ENCODE measurements at regions not wholly inside any gene's neighbourhood (a gene's known extent, or its start where the extent isn't known, plus 50 kb on each side); places are given as distances from the start of the nearest gene placed in this dataset.

DNA sequence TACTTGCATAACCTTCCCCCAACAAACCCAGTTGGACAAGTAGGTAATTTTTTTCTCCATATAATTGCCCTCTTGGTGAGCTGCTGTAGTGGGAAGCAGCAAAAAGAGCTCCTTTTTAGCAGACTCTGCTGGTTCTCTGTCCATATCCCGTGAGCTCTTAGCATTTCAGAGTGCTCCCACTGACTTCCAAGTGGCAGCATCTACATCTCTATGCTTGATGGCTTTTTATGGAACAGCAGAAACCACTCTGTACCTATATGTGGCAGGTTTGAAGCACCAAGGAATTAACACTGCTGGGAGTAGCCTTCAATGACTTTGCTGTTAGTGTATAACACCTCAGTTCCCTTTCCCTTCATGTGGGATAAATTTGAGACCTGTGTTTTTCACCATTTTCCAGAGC, 168.4 kb upstream of the NHS start:
- DNase-seq (ENCODE audit: low read depth): no peak

DNA sequence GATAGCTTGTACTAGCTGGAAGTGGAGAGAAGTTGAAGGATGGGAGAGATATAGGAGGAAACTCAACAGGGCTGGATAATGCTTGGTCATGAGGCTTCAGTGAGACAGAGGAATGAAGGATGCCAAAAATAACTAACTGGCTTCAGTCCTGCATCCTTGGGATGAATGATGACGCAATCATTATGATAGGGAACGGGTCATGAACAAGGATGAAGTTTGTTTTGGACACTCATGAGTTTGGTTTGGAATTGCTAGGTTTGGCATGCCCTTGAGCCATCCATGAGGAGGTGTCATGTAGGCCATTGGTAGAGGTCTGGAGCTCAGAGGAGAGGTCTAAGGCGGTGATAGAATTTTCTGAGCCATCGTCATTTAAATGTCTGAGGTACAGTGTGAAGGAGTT, 160.0 kb upstream of the NHS start:
- no peak for DNase-seq (ENCODE audit: low read depth)

DNA sequence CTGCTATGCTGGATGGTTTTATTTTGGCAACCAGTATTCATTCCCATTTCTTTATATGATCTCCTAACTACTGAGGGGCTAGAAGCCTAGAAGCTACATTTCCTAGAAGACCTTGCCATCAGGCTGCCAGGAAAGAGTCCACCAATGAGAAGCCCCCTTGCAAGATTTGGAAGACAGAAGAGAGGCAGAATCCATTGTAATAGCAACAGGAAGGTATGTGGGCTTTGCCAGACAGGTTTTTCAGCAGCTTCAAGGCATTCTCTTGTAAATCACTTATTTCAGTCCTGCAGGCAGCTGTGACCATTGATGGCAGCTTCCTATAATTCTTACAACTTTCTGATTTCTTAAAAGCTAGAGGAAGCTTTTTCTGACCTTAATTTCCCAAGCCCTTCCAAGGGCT, 148.3 kb upstream of the NHS start:
- no peak for DNase-seq (ENCODE audit: low read depth)

DNA sequence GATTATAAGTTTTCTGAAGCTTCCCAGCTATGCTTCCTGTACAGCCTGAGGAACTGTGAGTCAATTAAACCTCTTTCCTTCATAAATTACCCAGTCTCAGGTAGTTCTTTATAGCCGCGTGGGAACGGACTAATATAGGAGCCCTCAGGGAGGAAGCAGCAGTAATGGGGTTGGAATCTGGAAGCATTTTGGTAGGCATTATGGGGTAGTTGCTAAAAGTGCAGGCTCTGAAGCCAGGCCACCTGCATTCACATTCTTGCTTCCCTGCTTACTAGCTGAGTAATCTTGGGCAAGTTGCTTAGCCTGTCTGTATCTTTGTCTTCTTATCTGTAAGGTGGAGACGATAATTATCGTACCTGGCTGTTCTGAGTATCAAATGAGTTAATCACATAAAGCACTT, 137.9 kb upstream of the NHS start:
- DNase-seq (ENCODE audit: low read depth): no peak

DNA sequence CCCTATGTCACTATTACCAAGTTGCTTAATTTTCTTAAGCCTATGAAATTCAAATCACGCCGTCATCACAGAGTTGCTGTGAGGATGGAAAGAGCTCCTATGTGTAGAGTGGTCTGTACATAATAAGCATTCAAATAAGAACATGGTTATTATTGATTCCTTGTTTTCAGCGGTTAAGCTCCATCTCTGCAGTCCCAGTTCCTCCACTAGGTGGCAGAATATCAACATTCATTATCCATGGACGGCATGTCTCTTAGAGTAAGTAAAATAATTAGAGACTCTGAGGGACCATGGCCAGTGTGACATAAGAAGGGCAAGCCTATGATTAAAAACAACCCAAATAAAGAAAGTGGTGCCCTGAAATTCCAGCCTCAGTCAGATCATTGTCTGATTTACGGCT, 132.5 kb upstream of the NHS start:
- DNase-seq (ENCODE audit: low read depth): peak; percentile 33

DNA sequence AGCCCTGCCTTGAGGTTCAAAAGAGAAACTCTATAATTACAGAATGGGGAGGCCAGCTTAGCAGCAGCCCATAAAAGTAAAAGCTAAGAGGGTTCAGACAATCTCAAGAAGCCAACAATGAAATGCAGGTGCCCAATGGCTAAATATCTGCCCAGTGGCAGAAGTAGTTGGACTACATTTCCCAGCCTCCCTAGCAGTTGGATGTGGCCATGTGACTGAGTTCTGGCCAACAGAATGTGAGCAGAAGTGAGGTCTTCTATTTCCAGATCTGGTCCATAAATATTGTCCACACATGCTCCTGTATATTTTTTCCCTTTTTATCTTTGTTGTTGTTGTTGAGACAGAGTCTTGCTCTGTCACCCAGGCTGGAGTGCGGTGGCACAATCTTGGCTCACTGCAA, 127.9 kb upstream of the NHS start:
- no peak for DNase-seq (ENCODE audit: low read depth)

DNA sequence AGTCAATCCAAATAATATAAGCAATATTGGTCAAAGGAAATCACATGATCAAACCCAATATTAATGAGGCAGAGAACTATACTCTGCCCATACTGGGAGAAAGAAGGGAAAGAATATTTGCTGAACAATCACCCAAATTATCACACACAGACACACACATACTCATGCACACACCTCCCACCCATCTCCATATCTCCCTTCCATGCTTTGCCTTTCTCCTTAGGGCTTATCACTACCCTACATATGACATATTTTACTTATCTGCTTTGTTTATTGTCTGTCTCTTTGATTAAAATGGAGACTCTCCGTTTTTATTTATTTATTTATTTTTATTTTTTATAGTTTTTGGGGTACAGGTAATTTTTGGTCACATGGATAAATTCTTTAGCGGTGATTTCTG, 112.9 kb upstream of the NHS start:
- no peak for DNase-seq (ENCODE audit: low read depth)

DNA sequence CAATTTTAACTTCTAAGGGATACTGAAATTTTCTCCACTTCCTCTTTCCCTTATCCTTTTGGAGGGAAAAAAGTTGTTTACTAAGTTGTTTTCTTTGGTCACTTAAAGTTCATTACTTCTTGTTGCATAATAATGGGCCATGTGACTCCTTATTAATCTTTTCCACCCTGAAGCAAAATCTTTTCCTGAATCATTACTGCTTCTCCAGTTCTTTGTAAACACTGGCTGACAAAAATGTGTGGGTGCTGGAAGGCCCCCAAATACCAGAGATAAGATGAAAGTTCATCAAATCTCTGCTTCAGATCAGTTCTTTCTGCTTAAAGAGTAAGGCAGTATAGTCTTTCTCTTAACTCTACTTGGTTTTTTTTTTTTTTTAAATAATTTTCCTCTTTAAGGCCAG, 108.9 kb upstream of the NHS start:
- DNase-seq (ENCODE audit: low read depth): no peak

DNA sequence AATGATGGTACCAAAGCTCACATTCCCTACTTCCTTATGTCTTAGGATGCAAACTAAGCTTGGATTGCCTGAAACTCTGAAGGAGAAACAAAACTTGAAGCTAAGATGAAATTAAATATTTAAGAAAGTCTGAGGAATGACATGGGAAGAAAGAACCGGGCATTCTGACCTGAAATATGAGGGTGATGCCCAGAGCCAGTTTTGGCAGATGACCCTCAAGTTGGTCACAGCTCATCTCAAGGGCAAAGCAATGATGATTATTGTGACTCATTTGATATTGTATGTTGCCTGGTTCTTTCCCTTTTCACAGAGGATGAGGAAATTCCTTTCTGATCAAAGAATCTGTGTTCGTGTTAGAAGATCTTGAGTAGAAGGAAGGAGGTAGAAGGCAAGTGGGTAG, 96.0 kb upstream of the NHS start:
- DNase-seq (ENCODE audit: low read depth): no peak

DNA sequence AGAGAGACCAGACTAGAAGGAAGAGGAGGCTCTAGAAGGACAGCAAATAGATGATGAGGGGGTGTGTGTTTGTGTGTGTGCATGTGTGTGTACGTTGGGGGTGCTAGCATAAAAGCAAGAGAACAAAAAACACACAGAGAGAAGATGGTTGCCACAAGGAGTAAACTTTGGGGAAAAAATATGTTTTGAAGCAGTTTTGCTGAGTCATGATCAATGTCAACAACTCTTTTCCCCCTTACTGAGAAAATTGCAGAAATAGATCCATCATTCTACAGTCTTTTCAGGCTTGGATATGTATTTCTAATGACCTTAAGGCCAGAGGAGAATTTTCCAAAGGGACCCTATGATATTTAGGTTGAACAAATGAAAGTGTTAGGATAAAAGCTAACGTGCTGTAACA, 89.0 kb upstream of the NHS start:
- DNase-seq (ENCODE audit: low read depth): no peak

DNA sequence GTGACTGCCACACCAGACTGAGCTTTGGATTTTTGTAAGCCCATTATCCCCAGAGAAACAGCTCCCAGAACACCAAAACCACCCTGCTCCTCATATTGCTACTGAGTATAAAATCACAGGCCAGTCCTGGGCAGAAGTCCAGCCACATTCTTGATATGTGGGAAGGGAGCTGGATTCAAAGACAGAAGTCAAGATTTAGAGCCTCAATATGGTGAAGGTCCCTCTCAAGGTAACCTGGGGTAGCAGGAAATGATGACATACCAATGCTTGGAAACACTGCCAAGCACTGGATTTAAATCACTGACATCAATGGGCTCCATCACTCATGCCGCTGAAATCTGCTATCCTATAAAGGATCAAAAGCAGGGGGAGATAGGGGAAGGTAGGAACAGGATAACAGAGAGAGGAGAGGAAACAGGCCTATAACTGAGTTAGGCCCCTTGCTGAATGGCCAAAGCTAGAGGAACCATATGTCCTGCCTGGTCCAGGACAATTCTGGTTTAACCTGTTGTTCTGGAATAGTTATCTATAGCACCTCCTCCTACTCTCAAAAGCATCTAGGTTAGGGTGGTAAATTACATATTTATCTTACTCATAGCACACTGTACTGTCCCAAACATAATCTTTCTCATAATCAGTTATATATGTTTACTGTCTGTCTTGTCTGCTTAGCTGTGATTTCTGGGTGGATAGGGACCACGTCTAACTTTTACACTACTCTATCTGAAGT, 83.7 kb upstream of the NHS start:
- DNase-seq (ENCODE audit: low read depth): no peak

DNA sequence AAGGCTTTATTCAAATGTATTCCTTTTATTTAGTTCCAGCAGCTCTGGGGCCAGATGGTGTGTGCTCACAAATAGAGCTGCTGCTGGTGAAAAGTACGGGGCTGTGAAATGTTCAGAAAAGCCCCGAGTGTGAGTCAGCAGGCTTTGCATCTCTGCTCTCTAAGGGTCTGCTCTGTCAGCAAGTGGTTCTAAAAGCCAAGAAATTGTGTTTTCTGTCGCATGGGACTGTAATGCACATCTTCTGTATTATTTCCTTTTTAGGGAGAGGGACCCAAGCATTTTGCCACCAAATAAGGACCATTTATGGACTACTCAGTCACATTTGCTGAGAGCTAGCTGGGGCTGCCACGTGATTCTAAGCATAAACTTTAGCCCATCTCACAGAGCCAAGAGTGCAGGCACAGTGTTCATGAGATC, 82.9 kb upstream of the NHS start:
- no peak for DNase-seq (ENCODE audit: low read depth)

DNA sequence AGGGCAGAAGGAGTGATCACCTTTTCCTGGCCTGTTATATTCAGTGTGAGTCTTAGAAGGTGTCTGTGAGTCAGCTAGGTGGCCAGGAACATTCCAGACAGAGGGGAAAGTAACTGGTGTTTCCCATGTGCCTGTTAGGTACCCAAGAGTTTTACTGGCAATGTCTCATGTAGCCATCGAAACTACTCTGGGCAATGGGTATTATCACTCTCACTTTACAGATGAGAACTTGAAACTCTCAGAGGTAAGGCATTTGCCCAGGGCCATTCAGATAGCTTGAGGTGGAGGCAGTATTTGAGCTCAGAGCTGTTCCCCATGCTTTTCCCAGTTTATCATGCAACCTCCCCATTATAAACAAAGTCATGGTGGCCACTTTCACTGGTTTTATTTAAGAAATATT, 80.4 kb upstream of the NHS start:
- DNase-seq (ENCODE audit: low read depth): no peak

DNA sequence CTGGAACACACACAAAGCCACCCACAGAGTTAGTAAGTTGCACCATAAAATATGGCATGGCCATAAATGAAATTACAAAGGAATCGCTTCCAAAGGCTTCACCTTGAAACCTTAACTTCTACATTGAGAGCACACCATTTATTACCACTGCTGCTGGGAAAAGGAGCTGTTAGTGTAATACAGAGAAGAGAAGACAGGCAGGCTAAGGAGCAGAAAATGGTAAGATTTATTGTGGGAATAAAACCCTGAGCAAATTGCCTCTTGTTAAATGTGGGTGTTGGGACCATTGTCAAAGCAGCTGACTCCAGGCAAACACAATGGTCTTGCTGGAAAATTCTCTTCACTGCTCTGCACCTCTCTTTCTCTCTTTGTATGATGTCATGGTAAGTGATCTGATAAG, 79.2 kb upstream of the NHS start:
- no peak for DNase-seq (ENCODE audit: low read depth)

DNA sequence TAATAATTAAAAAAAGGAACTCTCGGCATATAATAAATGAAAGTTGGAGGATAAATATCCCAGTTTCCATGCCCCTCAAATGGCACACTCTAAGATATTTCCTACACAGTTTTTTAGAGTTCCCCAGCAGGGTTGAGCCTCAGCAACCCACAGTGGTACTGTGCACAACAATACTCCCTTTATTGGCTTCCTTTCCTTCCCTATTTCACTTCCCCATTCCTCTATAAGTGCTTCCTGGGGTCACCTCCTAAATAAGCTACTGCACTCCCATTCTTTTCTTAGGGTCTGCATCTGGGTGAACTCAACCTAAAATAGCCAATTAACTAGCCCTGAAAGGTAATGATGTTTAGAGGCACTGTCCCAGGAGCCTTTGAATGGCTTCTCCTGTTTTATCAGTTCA, 76.4 kb upstream of the NHS start:
- no peak for DNase-seq (ENCODE audit: low read depth)

DNA sequence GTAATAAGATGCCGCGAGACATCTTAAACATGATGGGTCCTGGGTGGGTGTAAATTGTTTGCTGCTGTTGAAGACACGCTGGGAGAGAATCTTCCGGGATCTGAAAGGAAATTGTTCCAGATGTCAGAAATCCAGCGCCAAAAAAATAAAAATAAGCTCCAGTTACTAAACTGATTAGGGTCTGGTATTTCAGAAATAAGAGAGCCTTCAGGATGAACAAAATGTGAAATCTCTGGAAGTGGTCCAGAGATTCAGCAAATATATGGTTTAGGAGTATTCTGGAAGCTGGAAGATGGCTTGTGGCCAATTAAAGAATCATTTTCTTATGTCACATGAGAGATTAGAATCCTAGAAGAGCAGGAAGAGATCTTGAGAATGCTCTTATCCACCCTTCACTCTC, 75.8 kb upstream of the NHS start:
- DNase-seq (ENCODE audit: low read depth): peak; percentile 4

DNA sequence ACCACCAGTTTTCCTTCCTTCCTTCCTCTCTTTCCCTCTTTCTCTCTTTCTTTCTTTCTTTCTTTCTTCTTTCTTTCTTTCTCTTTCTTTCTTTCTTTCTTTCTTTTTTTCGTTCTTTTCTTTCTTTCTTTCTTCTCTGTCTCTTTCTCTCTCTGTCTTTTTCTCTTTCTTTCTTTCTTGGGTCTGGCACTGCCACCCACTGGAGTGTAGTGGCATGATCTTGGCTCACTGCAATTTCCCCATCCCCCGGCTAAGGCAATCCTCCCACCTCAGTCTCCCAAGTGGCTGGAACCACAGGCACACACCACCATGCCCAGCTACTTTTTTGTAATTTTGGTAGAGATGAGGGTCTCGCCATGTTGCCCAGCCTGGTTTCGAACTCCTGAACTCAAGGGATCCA, 51.6 kb upstream of the NHS start:
- DNase-seq (ENCODE audit: low read depth): no peak

All from fibroblast of the conjunctiva (primary cell).